Thoracic aorta (tissue), 2 donors: ENCODE measurements at regions not wholly inside any gene's neighbourhood (a gene's known extent, or its start where the extent isn't known, plus 50 kb on each side); places are given as distances from the start of the nearest gene placed in this dataset.

Source experiments
- ATAC-seq: fragments of 150-250 bp; one replicate; pipeline ENCODE4 v1.8.0; 2017; ENCODE audit warnings: low read depth; ENCODE audit not compliant: insufficient number of reproducible peaks, low FRiP score
- DNase-seq: peaks from one replicate; pipeline ENCODE4 v3.0.0-alpha.2; 2020; ENCODE audit warnings: low spot score
- H3K27ac ChIP-seq, 2 donors: fragments of 200-600 bp; sonication (generic); 1 replicate in 1 of 2; 2 replicates in 1 of 2; pipeline ENCODE4 v1.5.1; 2016; ENCODE audit warnings: mild to moderate bottlenecking in 2 of 2, moderate library complexity in 2 of 2
- H3K27me3 ChIP-seq: fragments of 200-600 bp; sonication (generic); replicated peaks from 2 replicates; pipeline ENCODE4 v1.6.0; 2016; ENCODE audit warnings: mild to moderate bottlenecking; ENCODE audit not compliant: insufficient read depth
- H3K36me3 ChIP-seq: fragments of 200-600 bp; sonication (generic); one replicate; pipeline ENCODE4 v1.5.1; 2016
- H3K4me1 ChIP-seq, 2 donors: fragments of 200-600 bp; sonication (generic); 1 replicate in 1 of 2; 2 replicates in 1 of 2; pipeline versions ENCODE4 v1.5.1 to v1.6.0; 2016; ENCODE audit warnings: low read depth in 2 of 2, mild to moderate bottlenecking in 1 of 2; ENCODE audit not compliant: control insufficient read depth in 1 of 2
- H3K4me3 ChIP-seq: fragments of 200-600 bp; sonication (generic); 2 replicates; pipeline ENCODE4 v1.5.1; 2016; ENCODE audit warnings: mild to moderate bottlenecking
- H3K9me3 ChIP-seq: fragments of 200-600 bp; sonication (generic); 2 replicates; pipeline ENCODE4 v1.5.1; 2016
- TF ChIP-seq, protein P1 (sequence below): fragments of 200-600 bp; sonication (generic); IDR thresholded peaks from one replicate; pipeline ENCODE4 v1.5.1; 2019; ENCODE audit warnings: antibody characterized with exemption

DNA sequence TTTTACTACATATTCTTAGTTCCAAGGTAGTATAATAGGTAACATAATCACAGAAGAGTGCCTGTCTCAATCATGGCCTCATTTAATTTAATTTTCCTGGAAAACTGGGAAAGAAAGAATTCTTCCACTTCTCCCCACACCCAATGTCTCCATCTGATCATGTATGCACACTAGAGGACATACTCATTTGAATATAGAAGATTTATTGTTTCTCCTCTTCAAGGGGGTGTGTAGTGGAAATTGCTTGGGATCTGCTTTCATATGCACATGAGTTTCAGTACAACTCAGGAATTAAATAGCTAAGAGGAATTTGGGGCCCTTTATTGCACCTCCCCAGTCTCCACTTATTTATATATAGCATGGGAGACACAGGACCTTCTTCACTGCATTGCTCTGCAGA, 285.1 kb downstream of the SH3GL2 start:
- Histone ChIP-seq H3K4me3 (no peak overlapping the region), H3K27ac (no peak overlapping the region), H3K27me3 (no peaks in the 10 kb centered on the region), H3K36me3 (no peaks in the 10 kb centered on the region), H3K4me1 (no peaks in the 10 kb centered on the region), H3K9me3 (no peaks in the 10 kb centered on the region)
- DNase-seq (no peak), ATAC-seq (no peak)
- TF ChIP-seq, protein P1, sequence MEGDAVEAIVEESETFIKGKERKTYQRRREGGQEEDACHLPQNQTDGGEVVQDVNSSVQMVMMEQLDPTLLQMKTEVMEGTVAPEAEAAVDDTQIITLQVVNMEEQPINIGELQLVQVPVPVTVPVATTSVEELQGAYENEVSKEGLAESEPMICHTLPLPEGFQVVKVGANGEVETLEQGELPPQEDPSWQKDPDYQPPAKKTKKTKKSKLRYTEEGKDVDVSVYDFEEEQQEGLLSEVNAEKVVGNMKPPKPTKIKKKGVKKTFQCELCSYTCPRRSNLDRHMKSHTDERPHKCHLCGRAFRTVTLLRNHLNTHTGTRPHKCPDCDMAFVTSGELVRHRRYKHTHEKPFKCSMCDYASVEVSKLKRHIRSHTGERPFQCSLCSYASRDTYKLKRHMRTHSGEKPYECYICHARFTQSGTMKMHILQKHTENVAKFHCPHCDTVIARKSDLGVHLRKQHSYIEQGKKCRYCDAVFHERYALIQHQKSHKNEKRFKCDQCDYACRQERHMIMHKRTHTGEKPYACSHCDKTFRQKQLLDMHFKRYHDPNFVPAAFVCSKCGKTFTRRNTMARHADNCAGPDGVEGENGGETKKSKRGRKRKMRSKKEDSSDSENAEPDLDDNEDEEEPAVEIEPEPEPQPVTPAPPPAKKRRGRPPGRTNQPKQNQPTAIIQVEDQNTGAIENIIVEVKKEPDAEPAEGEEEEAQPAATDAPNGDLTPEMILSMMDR = no peak

DNA sequence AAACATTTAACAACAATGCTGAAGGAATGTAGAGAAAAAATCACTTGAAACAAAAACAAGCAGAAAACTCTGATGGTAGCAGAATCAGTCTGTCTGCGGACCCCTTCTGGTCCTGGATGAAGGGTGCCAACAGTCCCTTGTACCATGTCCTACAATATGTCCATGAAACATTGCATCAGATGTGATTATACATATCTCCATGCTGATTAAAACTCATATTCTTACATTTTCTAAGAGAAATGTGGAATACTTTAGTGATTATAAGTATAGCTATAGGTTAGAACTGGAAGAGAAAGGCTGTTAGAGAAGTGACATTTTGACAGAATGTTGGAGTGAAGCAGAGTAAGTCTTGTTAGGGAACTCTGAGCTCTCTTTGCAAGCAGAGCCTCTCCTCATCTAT, 286.1 kb downstream of the SH3GL2 start:
- Histone ChIP-seq H3K27me3 (no peaks in the 10 kb centered on the region), H3K9me3 (no peaks in the 10 kb centered on the region), H3K27ac (no peak overlapping the region), H3K4me1 (no peaks in the 10 kb centered on the region), H3K36me3 (no peaks in the 10 kb centered on the region), H3K4me3 (no peak overlapping the region)
- DNase-seq = no peak
- TF ChIP-seq, protein P1 = no peak
- no peak for ATAC-seq

DNA sequence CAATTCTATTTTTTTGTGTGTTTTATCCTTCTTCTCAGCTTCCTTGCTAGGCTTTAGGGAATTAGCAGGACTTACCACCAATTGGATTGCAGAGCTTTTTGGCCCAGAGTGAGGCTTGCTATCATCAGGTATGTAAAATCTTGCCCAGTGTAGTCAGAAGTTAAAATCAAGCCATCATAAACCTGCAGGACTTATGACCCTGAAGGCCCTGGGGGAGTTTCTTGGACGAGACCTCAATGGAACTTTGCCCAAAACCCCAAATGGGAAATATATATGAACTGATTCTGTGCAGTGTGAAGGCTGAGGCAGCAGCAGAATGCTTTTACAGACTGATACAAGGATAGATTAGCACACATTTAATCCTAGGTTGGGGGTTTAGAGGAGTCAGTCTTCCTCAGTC, 287.0 kb downstream of the SH3GL2 start:
- ATAC-seq (no peak), DNase-seq (no peak)
- Histone ChIP-seq H3K36me3 (no peaks in the 10 kb centered on the region), H3K27me3 (no peaks in the 10 kb centered on the region), H3K9me3 (no peaks in the 10 kb centered on the region), H3K4me3 (no peak overlapping the region), H3K27ac (no peak overlapping the region), H3K4me1 (no peaks in the 10 kb centered on the region)
- TF ChIP-seq, protein P1 = no peak

GRCh38 chr9:17870722-17871121, 291.9 kb downstream of the SH3GL2 start:
- TF ChIP-seq, protein P1 = no peak
- ATAC-seq = no peak
- DNase-seq = no peak

DNA sequence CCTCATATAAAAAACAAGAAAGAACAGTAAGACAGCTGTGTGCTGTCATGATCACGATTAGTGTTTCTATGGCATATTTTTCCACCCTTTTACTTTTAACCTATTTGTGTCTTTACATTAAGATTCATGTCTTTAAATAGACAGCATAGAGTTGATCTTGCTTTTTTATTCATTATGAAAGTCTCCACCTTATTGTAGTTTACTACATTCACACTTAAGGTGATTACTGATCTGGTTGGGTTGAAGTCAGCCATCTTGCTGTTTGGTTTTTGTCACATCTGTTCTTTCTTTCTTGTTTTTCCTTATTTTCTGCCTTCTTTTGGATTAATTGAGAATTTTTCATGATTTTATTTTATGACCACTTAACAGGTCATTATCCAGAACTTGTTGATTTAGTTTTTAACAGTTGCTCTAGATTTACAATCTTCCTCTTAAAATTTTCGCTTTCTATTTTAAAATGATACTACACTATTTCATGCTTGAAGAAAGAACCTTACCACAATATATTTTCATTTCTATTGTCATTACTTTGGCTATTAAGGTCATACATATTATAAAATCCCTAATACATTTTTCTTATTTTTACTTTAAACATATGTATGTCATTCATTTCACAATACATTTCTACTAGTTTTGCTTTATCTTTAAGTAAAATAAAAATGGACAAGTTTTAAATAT, 292.5 kb downstream of the SH3GL2 start:
- H3K27ac ChIP-seq = no peak overlapping the region
- no peak overlapping the region for H3K4me3 ChIP-seq
- H3K27me3 ChIP-seq = no peaks in the 10 kb centered on the region
- H3K36me3 ChIP-seq = no peaks in the 10 kb centered on the region
- no peak for ATAC-seq
- no peaks in the 10 kb centered on the region for H3K9me3 ChIP-seq
- TF ChIP-seq, protein P1 = no peak
- peaks cover 0 to 7% of the 10 kb centered on the region in 2 donors for H3K4me1 ChIP-seq
- no peak for DNase-seq

More at GRCh38 chr9:17870722-17871121, 291.9 kb downstream of the SH3GL2 start:
- H3K27ac ChIP-seq = no peak overlapping the region
- H3K9me3 ChIP-seq = no peaks in the 10 kb centered on the region
- peaks cover 0 to 4% of the 10 kb centered on the region in 2 donors for H3K4me1 ChIP-seq
- no peaks in the 10 kb centered on the region for H3K27me3 ChIP-seq
- H3K36me3 ChIP-seq = no peaks in the 10 kb centered on the region
- no peak overlapping the region for H3K4me3 ChIP-seq
